Endothelial cell of umbilical vein (primary cell): ENCODE measurements at regions not wholly inside any gene's neighbourhood (a gene's known extent, or its start where the extent isn't known, plus 50 kb on each side); places are given as distances from the start of the nearest gene placed in this dataset.

ENCODE experiments used
- BruUV-seq: library from RNA; stranded (reverse); fragments of 400-500 nt; replicated peaks from 2 replicates; lab custom pipeline; 2021; lab: Mats Ljungman, UMichigan
- CTCF ChIA-PET: fragments of 300-600, 350-600 bp; sonication (Branson Sonifier 250); formaldehyde crosslinking; loops from one replicate; lab custom pipeline; 2021; ENCODE audit warnings: antibody characterized with exemption, inconsistent platforms; lab: Charles Lee
- POLR2A ChIA-PET: fragments of 300-600, 350-600 bp; sonication (Branson Sonifier 250); formaldehyde crosslinking; loops from one replicate; lab custom pipeline; 2021; ENCODE audit warnings: antibody characterized with exemption, inconsistent platforms; lab: Charles Lee
- DNase-seq: peaks from one replicate; pipeline ENCODE4 v3.0.0-alpha.2; 2011; ENCODE audit warnings: low read depth, low spot score
- FAIRE-seq: peaks from 2 replicates; lab custom pipeline; 2011; peaks lifted over from hg19 to GRCh38; lab: Jason Lieb, UNC
- H2AFZ ChIP-seq: 2 replicates; pipeline ENCODE4 v1.6.0; 2012; ENCODE audit warnings: low read depth, low read length, control low read depth, inconsistent platforms
- H3K27ac ChIP-seq: 2 replicates; pipeline ENCODE4 v1.5.1; 2011; ENCODE audit warnings: low read depth, mild to moderate bottlenecking, control low read depth, low read length, moderate library complexity; ENCODE audit not compliant: insufficient read depth
- H3K27me3 ChIP-seq, 2 experiments: 2 replicates each; pipeline versions ENCODE4 v1.6.0 to v1.6.1; 2011; ENCODE audit warnings: low read length in 2 of 2, mixed read lengths in 1 of 2; ENCODE audit not compliant: control insufficient read depth in 2 of 2, insufficient read depth in 2 of 2
- H3K36me3 ChIP-seq, 2 experiments: 2 replicates in 1 of 2; 3 replicates in 1 of 2; pipeline ENCODE4 v1.5.1; 2011; ENCODE audit warnings: low read length in 2 of 2, mild to moderate bottlenecking in 1 of 2, moderate library complexity in 1 of 2; ENCODE audit not compliant: control insufficient read depth in 2 of 2, insufficient read depth in 2 of 2; ENCODE audit errors: extremely low read depth in 1 of 2
- H3K4me1 ChIP-seq: 3 replicates; pipeline ENCODE4 v1.5.1; 2011; ENCODE audit warnings: mild to moderate bottlenecking, low read length; ENCODE audit not compliant: control insufficient read depth, insufficient read depth; ENCODE audit errors: extremely low read depth
- H3K4me2 ChIP-seq: 2 replicates; pipeline ENCODE4 v1.6.1; 2011; ENCODE audit warnings: low read length, control low read depth, mixed read lengths; ENCODE audit not compliant: insufficient read depth
- H3K4me3 ChIP-seq, 3 experiments: fragments of 200-600 bp in 1 of 3; sonication (generic), shearing (Covaris generic) in 1 of 3; replicated peaks in 1 of 3; 2 replicates each; pipeline ENCODE4 v1.5.1; 2011 to 2016; ENCODE audit warnings: control low read depth in 3 of 3, low read length in 3 of 3, mild to moderate bottlenecking in 2 of 3, inconsistent platforms in 1 of 3, low read depth in 1 of 3, moderate library complexity in 1 of 3; ENCODE audit not compliant: insufficient read depth in 1 of 3
- H3K79me2 ChIP-seq: 2 replicates; pipeline ENCODE4 v1.6.0; 2012; ENCODE audit warnings: low read length, inconsistent platforms; ENCODE audit not compliant: control insufficient read depth, insufficient read depth
- H3K9ac ChIP-seq: replicated peaks from 2 replicates; pipeline ENCODE3; 2011; ENCODE audit warnings: low read length, control low read depth; ENCODE audit not compliant: insufficient read depth; ENCODE audit errors: extremely low read depth
- H3K9me1 ChIP-seq: replicated peaks from 3 replicates; pipeline ENCODE4 v1.6.0; 2011; ENCODE audit warnings: mild to moderate bottlenecking, low read length; ENCODE audit not compliant: control insufficient read depth, insufficient read depth; ENCODE audit errors: extremely low read depth
- H3K9me3 ChIP-seq: replicated peaks from 2 replicates; pipeline ENCODE4 v1.5.1; 2012; ENCODE audit warnings: low read length, inconsistent platforms; ENCODE audit not compliant: control insufficient read depth, insufficient read depth
- H4K20me1 ChIP-seq: replicated peaks from 2 replicates; pipeline ENCODE3; 2011; ENCODE audit warnings: mild to moderate bottlenecking, low read length; ENCODE audit not compliant: control insufficient read depth, insufficient read depth; ENCODE audit errors: extremely low read depth
- EZH2 ChIP-seq: IDR thresholded peaks from 2 replicates; pipeline ENCODE4 v1.6.1; 2012; ENCODE audit warnings: borderline replicate concordance, low read depth, mild to moderate bottlenecking, moderate library complexity, low read length, inconsistent platforms; ENCODE audit not compliant: severe bottlenecking
- FOS ChIP-seq: IDR thresholded peaks from 2 replicates; pipeline ENCODE4 v1.6.1; 2011; ENCODE audit warnings: mild to moderate bottlenecking, low read length, moderate library complexity, borderline replicate concordance; ENCODE audit not compliant: insufficient read depth
- GATA2 ChIP-seq: IDR thresholded peaks from 2 replicates; pipeline ENCODE4 v1.7.0; 2011; ENCODE audit warnings: low read depth, mild to moderate bottlenecking, moderate library complexity, mixed read lengths, low read length; ENCODE audit not compliant: insufficient read length, insufficient read depth
- JUN ChIP-seq: IDR thresholded peaks from 2 replicates; pipeline ENCODE4 v1.6.1; 2011; ENCODE audit warnings: borderline replicate concordance, low read depth; ENCODE audit not compliant: insufficient read length, insufficient read depth
- MYC ChIP-seq: IDR thresholded peaks from one replicate; pipeline ENCODE4 v1.6.1; 2011; ENCODE audit warnings: mild to moderate bottlenecking, low read depth, low read length
- POLR2A ChIP-seq: IDR thresholded peaks from 2 replicates; pipeline ENCODE4 v1.6.1; 2012; ENCODE audit warnings: low read depth, mild to moderate bottlenecking, control low read depth, low read length
- POLR2AphosphoS5 ChIP-seq: IDR thresholded peaks from 2 replicates; pipeline ENCODE4 v1.6.1; 2012; ENCODE audit warnings: low read depth, mild to moderate bottlenecking, control low read depth, low read length, moderate library complexity; ENCODE audit not compliant: insufficient read depth
- dilution Hi-C: fragments of 300-500 bp; cut with MboI; formaldehyde crosslinking; loops from one replicate; pipeline ENCODE4 v1.15.0; 2019; ENCODE audit warnings: low sequenced_read_pairs; ENCODE audit not compliant: extremely low pct_ligation_motif_present
- intact Hi-C: fragments of 100-400 bp; cut with micrococcal nuclease; formaldehyde crosslinking; loops from one replicate; pipeline ENCODE4 v1.10.0; 2022
- TF ChIP-seq, protein P1 (sequence below), 2 donors: IDR thresholded peaks; 1 replicate in 1 of 2; 2 replicates in 1 of 2; pipeline ENCODE4 v1.5.1; 2011; ENCODE audit warnings: low read length in 2 of 2, mild to moderate bottlenecking in 2 of 2, moderate library complexity in 2 of 2, control low read depth in 1 of 2, inconsistent platforms in 1 of 2, low read depth in 1 of 2; ENCODE audit not compliant: insufficient read depth in 1 of 2; ENCODE audit errors: extremely low read depth in 1 of 2
- TF ChIP-seq, protein P2 (sequence below): IDR thresholded peaks from 2 replicates; pipeline ENCODE4 v1.6.1; 2011; ENCODE audit not compliant: insufficient read depth, insufficient read length

DNA sequence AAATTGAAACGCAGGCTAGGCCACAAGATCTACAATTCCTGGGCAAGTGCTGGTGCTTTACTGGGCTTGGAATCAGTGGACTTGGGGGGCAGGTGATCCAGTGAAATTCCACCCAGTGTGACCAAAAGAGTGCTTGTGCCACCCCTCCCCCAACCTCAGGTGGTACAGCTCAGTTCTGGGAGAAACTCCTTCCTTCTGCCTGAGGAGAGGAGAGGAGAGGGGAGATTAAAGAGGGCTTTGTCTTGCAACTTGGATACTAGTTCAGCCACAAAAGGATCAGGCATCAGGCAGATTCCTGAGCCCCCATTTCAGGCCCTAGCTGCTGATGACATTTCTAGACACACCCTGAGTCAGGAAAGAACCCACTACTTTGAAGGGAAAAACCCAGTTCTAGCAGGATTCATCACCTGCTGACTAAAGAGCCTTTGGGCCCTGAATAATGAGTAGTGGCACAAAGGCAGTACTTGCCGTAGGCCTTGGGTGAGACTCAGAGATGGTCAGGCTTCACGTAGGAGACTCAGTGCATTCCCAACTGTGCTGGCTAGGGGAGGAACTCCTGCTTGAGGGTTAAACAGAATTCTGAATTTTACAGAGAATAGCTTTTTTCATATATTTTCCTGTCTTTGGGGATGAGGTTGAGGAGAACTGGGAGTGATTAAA, 446.7 kb downstream of the BMP2 start:
- Histone ChIP-seq H3K79me2 (no peaks in the 10 kb centered on the region), H3K4me1 (no peaks in the 10 kb centered on the region), H3K4me3 (no peak overlapping the region), H3K9me3 (no peaks in the 10 kb centered on the region), H3K9me1 (no peaks in the 10 kb centered on the region), H2AFZ (no peak overlapping the region), H3K9ac (no peak overlapping the region), H4K20me1 (no peaks in the 10 kb centered on the region), H3K27ac (no peak overlapping the region), H3K36me3 (no peaks in the 10 kb centered on the region), H3K4me2 (no peak overlapping the region), H3K27me3 (no peaks in the 10 kb centered on the region)
- TF ChIP-seq, protein P1, sequence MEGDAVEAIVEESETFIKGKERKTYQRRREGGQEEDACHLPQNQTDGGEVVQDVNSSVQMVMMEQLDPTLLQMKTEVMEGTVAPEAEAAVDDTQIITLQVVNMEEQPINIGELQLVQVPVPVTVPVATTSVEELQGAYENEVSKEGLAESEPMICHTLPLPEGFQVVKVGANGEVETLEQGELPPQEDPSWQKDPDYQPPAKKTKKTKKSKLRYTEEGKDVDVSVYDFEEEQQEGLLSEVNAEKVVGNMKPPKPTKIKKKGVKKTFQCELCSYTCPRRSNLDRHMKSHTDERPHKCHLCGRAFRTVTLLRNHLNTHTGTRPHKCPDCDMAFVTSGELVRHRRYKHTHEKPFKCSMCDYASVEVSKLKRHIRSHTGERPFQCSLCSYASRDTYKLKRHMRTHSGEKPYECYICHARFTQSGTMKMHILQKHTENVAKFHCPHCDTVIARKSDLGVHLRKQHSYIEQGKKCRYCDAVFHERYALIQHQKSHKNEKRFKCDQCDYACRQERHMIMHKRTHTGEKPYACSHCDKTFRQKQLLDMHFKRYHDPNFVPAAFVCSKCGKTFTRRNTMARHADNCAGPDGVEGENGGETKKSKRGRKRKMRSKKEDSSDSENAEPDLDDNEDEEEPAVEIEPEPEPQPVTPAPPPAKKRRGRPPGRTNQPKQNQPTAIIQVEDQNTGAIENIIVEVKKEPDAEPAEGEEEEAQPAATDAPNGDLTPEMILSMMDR (IDR thresholded peaks at IDR 0.05; ENCODE audit: extremely low read depth in 1 of 2, insufficient read depth in 1 of 2, low read depth in 1 of 2, low read length in 2 of 2), result no peak
- TF ChIP-seq FOS, result no peak
- POLR2A ChIA-PET, result no interaction called here
- no TSS peak for BruUV-seq
- DNase-seq, result no peak
- intact Hi-C loops, result no loop called here
- dilution Hi-C loops, result no loop called here
- CTCF ChIA-PET, result no interaction called here
- FAIRE-seq, result no peak

DNA sequence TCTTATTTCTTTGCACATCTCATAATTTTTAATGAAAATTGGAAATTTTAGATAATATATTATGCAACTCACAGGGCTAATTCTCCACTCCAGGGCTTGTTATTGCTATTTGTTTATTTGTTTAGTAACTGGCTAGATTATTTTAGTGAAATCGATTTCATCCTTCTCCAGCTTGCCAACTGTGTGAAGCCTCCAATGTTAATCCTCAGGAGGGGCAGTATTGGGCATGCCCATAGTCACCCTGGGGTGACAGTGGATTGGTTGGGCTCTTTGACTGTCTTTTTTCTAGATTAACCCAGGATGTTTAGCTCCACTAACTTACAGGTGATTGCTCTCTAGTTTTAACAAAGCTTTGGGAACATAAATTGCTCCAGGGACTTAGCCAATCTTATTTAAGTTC, 450.1 kb downstream of the BMP2 start:
- TF ChIP-seq FOS (no peak), GATA2 (no peak), POLR2AphosphoS5 (no peak), POLR2A (no peak), JUN (no peak), MYC (no peak), EZH2 (no peak)
- TF ChIP-seq, protein P2, sequence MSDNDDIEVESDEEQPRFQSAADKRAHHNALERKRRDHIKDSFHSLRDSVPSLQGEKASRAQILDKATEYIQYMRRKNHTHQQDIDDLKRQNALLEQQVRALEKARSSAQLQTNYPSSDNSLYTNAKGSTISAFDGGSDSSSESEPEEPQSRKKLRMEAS, result no peak
- TF ChIP-seq, protein P1 (IDR thresholded peaks at IDR 0.05; ENCODE audit: extremely low read depth in 1 of 2, insufficient read depth in 1 of 2, low read depth in 1 of 2, low read length in 2 of 2), result no peak
- no peak overlapping the region for H3K4me3 ChIP-seq
- H3K36me3 ChIP-seq, result no peaks in the 10 kb centered on the region
- intact Hi-C loops, result no loop called here
- BruUV-seq, result no TSS peak
- no peak overlapping the region for H3K27ac ChIP-seq
- no peaks in the 10 kb centered on the region for H3K79me2 ChIP-seq
- no peaks in the 10 kb centered on the region for H4K20me1 ChIP-seq
- ChIA-PET POLR2A (no interaction called here), CTCF (interaction anchor here (1.3 kb wide), 1 partner anchor 12 kb away, joined by 4 read pairs; no protein-coding TSS in a partner anchor)
- H3K27me3 ChIP-seq, result no peaks in the 10 kb centered on the region
- dilution Hi-C loops, result no loop called here
- H3K9me3 ChIP-seq, result no peaks in the 10 kb centered on the region
- H3K9ac ChIP-seq, result no peak overlapping the region
- no peak for DNase-seq
- no peaks in the 10 kb centered on the region for H3K9me1 ChIP-seq
- H3K4me1 ChIP-seq, result no peaks in the 10 kb centered on the region
- no peak overlapping the region for H3K4me2 ChIP-seq
- FAIRE-seq, result no peak
- H2AFZ ChIP-seq, result no peak overlapping the region
